ENCODE measurements at regions not wholly inside any gene's neighbourhood (a gene's known extent, or its start where the extent isn't known, plus 50 kb on each side); places are given as distances from the start of the nearest gene placed in this dataset.

GRCh38 chr2:173667014-173667413, 298.2 kb downstream of the SP3 start:
- TF ChIP-seq CTCF (conservative IDR thresholded peaks at IDR 0.05; ENCODE audit: low read depth, low read length) = no peak
- no peak for TF ChIP-seq EZH2phosphoT487 (IDR thresholded peaks at IDR 0.05; ENCODE audit: borderline replicate concordance, low read length)
- TF ChIP-seq EZH2 (IDR thresholded peaks at IDR 0.05; ENCODE audit: low read length, unreplicated experiment) = no peak

All from PC-3 (cell line).